ENCODE measurements at regions not wholly inside any gene's neighbourhood (a gene's known extent, or its start where the extent isn't known, plus 50 kb on each side); places are given as distances from the start of the nearest gene placed in this dataset.

GRCh38 chr3:83632526-83632925, 1326.3 kb upstream of the CADM2 start:
- TF ChIP-seq CTCF (IDR thresholded peaks at IDR 0.05; ENCODE audit: low read depth, low read length, poor library complexity, severe bottlenecking) = no peak
- no peak for TF ChIP-seq EZH2phosphoT487 (IDR thresholded peaks at IDR 0.05; ENCODE audit: borderline replicate concordance, low read length)

Measured in DOHH2 (cell line).